Stimulated activated CD4-positive, alpha-beta T cell treated with anti-CD3 and anti-CD28 coated beads, Interleukin-1b, Interleukin-23, amount 100 ng/mL, for 4 hours (primary cell): ENCODE measurements at regions not wholly inside any gene's neighbourhood (a gene's known extent, or its start where the extent isn't known, plus 50 kb on each side); places are given as distances from the start of the nearest gene placed in this dataset.

Source experiments
- DNase-seq, 2 donors: peaks; one replicate each; pipeline ENCODE4 v3.0.0-alpha.2; 2020; ENCODE audit warnings: low read depth in 2 of 2

GRCh38 chr7:16144361-16144760 is 277.0 kb downstream of the CRPPA start:
- DNase-seq = no peak

DNA sequence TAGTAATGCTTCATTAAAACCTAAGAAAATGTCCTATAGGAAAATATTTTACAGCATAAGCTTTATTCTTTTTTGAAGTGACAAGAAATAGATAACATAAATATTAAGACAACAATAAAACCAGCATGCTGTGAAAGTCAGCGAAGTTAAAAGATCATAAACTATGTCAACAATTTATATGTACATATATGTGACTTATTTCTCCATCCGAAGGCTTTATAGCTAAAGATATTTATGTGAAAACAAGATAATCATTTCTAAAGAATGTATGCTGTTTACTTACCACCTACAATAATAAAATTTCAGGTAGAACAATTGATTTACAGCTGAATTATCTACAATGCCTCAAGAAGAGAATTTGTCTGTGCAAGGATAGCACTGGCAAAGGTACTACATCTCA is 283.4 kb downstream of the CRPPA start:
- DNase-seq = no peak

- no peak for DNase-seq
These were observed 284.4 kb downstream of the CRPPA start for GRCh38 chr7:16136896-16137295.

- DNase-seq = no peak
These were observed 285.7 kb downstream of the CRPPA start for GRCh38 chr7:16135658-16136057.

DNA sequence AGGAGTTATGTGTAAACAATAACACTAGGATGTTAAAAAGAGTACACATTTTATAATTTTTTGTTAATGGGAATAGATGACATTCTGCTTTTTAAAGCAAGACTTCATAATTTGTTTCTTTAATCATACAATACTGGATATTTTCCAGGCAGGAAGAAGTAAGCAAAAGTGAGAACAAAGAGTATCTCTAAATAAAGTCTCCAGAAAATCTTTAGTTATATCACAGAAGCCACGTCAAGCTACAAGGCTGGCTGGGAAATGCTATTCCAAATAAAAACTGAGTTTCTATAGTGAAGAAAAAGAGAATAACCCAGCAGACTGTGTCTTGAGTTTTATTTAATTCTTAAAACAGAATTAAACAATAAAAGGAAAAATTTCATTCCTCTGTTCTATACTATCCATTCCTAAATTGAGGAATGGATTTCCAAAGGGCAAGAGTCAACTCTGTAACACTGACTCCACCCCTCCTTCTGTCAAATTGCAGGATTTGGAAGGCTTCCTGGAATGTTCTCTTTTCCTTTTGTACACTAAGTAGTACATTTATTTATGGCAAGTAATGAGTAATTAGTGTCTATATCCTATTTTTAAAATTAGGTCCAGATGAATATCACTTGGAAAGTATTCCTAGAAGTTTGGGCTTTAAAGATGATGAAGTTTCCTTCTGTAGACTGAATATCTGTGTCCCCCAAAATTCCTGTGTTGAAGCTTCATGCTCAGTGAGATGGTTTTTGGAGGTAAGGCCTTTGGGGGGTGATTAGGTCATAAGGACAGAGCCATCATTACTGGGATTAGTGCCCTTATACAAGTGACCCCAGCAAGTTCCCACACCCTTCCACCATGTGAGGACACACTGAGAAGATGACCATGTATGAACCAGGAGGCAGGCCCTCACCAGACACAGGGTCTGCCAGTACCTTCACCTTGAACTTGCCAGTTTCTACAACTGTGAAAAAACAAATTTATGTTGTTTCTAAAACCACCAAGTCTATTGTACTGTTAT is 290.9 kb downstream of the CRPPA start:
- DNase-seq = no peak

GRCh38 chr7:16129431-16130110 is 291.8 kb downstream of the CRPPA start:
- no peak for DNase-seq

DNA sequence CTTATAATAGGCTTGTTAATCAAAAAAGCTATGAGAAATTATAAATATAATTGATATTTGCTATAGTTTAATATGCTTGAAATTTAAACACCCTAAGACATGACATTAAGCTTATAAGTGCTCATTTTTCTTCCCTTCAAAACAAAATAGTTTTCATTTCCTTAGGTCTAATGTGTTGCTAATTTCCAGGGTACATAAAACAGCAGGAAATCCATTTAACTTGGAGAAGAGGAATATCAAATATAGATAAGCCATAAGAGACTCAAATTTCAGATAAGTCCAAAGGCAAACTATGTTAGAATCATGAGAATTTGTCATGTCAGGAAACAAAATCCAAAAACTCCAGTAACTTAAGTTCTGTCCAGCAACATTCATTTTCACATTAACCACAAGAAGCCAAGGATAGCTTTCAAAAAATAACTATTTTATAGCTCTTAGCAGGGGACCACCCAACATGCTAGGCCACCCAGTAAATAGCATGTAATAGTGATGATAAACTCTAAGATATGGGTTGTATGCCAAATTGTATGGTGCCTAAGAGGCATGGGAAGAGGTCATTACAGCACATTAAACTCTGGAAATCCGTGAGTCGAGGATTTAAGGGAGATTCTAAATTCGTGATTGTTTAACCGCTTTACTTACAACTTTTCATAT is 298.1 kb downstream of the CRPPA start:
- DNase-seq = no peak

- DNase-seq = no peak
These were observed 299.4 kb downstream of the CRPPA start for GRCh38 chr7:16121876-16122390.

GRCh38 chr7:16115374-16115773 is 306.0 kb downstream of the CRPPA start:
- no peak for DNase-seq

DNA sequence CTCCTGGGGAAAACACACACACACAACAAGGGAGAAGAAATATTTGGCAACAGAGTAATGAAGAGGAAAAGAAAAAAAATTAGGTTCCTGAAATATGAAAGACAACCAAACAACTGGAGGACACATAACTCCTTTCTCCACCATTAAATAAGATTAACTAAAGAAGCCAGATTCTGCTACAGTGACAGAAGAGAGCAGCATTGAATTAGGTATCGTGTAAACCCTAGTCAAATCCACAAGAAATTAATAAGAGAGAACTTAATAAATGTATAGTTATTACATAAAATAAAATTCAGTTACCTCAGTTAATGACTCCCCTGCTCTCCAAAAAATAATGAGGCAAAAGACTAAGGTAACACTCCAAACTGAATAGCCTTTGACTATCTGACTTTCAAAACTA is 306.7 kb downstream of the CRPPA start:
- DNase-seq = no peak

- no peak for DNase-seq
These were observed 307.3 kb downstream of the CRPPA start for GRCh38 chr7:16114071-16114470.

DNA sequence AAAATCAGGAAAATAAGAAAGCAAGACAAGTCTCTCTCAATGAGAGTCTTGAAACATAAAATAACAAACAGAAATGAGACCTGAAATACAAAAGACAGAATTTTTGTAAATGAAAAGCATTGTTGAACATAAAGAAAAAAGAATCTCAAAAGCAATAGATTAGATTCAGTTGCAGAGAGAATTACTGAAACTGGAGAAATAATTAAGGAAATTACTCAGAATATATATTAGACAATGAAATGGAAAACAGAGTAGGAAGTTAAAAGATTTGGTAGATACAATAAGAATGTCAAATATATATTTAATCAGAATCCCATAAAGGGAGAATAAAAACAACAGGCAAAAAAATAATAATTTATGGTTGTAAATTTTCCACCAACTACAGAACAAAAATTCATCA is 308.3 kb downstream of the CRPPA start:
- no peak for DNase-seq

GRCh38 chr7:16106869-16107268 is 314.5 kb downstream of the CRPPA start:
- DNase-seq = no peak

DNA sequence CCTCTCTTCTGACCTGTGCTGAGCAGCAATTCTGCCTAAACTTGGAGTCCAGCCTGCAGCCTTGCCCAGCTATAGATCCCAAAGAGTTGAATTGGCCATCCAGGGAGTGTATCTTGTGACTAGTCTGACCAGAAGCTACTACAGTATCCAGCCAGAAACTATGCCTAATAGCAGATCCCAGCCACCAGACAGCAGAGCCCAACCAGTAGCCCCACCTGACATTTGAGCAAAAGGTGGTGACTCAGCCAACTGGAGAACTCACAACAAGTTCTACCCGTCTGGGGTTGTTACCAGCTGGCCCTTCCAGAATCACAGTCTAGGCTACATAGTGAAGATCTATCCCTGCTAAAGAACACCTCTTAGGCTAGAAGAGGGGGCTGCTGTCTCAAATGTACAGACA is 315.0 kb downstream of the CRPPA start:
- no peak for DNase-seq

DNA sequence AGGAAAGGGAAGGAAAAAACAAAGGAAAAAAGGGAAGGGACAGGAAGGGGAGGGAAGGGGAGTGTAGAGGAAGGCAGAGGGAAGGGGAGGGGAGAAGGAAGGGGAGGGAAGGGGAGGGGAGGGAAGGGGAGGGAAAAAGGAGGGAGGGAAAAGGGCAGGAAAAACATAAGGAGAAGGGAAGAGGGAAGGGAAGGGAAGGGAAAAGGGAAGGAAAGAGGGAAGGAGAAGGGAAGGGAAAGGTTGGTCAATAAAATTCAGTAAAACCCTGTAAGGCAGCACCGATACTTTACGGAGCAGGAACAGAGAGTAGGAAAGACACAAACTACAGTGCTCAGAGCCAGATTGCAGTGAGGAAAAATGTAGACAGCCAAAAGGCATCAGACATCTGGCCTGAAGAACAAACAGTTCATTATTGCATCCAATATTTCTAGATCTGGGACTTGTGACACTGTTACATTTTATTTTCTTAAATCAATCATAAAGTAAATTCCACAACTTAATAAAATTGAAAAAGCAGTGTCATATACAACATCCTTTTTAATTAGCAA is 322.0 kb downstream of the CRPPA start:
- no peak for DNase-seq

- DNase-seq = no peak
These were observed 322.7 kb downstream of the CRPPA start for GRCh38 chr7:16098585-16099179.

DNA sequence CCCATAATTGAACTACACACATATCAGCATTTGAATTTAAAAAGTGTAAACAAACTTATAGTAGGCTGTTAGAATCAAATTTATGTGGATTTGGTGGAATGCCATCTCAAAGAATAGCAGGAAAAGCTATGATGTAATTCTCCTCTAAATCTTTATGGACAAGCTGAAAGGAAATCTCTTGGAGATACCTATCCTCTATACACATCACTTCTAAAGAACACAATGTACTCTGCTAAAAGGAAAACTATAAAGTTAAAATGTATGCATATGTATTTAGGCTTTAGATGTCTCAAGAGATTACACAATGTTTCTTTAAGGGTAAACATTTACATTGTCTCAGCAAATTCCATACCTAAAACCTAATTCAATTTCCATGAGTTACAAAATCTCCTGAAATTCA is 323.3 kb downstream of the CRPPA start:
- no peak for DNase-seq

GRCh38 chr7:16095171-16095950 is 326.0 kb downstream of the CRPPA start:
- no peak for DNase-seq

GRCh38 chr7:16094651-16095050 is 326.7 kb downstream of the CRPPA start:
- no peak for DNase-seq

DNA sequence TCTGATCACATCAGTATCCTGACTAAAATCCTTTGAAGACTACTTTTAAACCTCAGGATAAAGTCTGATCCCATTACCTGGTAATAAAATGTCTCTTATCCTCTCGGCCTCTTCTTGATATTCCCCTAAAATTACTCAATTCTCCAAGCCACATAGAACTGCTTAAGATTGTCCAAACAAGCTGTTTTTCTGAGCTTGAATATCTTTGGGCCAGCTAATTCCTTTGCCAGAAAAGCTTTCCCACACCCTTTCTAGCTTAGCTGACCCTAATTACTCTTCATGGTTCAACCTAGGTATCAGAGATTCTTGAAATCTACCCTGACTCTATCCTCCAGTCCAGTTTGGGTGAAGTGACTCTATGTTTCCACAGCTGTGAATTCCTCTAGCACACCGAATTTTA is 328.6 kb downstream of the CRPPA start:
- no peak for DNase-seq
